ENCODE measurements at regions not wholly inside any gene's neighbourhood (a gene's known extent, or its start where the extent isn't known, plus 50 kb on each side); places are given as distances from the start of the nearest gene placed in this dataset.

- TF ChIP-seq ATF2 (IDR thresholded peaks at IDR 0.05; ENCODE audit: low read length) (no peak), TBP (IDR thresholded peaks at IDR 0.05; ENCODE audit: low read depth, low read length) (no peak)
Measured at GRCh38 chr6:96301023-96301422, 220.6 kb upstream of the UFL1 start (continued).
